ENCODE measurements at regions not wholly inside any gene's neighbourhood (a gene's known extent, or its start where the extent isn't known, plus 50 kb on each side); places are given as distances from the start of the nearest gene placed in this dataset.

GRCh38 chr5:2657151-2657550, 94.3 kb downstream of the IRX2 start:
- Histone ChIP-seq H2AFZ (ENCODE audit: low read depth, low read length) (no peak overlapping the region), H3K4me1 (ENCODE audit: control insufficient read depth, extremely low read depth, insufficient read depth, low read length) (no peaks in the 10 kb centered on the region), H3K27ac (ENCODE audit: insufficient read depth, low read depth, low read length) (no peak overlapping the region), H3K9me3 (replicated peaks; ENCODE audit: control insufficient read depth, insufficient read depth, low read length) (peaks cover 3% of the 10 kb centered on the region), H3K4me2 (ENCODE audit: insufficient read depth, low read length) (no peak overlapping the region), H3K27me3 (ENCODE audit: control insufficient read depth in 2 of 2, insufficient read depth in 2 of 2, low read length in 2 of 2) (no peaks in the 10 kb centered on the region), H3K9ac (replicated peaks; ENCODE audit: extremely low read depth, insufficient read depth, low read length) (no peak overlapping the region), H3K79me2 (ENCODE audit: control insufficient read depth, insufficient read depth, low read length) (no peaks in the 10 kb centered on the region), H3K9me1 (replicated peaks; ENCODE audit: control insufficient read depth, extremely low read depth, insufficient read depth, low read length) (no peaks in the 10 kb centered on the region), H4K20me1 (replicated peaks; ENCODE audit: control insufficient read depth, extremely low read depth, insufficient read depth, low read length) (no peaks in the 10 kb centered on the region), H3K36me3 (ENCODE audit: control insufficient read depth in 2 of 2, extremely low read depth in 1 of 2, insufficient read depth in 2 of 2, low read length in 2 of 2) (no peaks in the 10 kb centered on the region), H3K4me3 (replicated peaks in 1 of 3; ENCODE audit: insufficient read depth in 1 of 3, low read depth in 1 of 3, low read length in 3 of 3) (no peak overlapping the region)
- dilution Hi-C loops (cut with MboI; ENCODE audit: extremely low pct_ligation_motif_present, low sequenced_read_pairs) = no loop called here
- POLR2A ChIA-PET = no interaction called here
- BruUV-seq (replicated peaks) = no TSS peak
- CTCF ChIA-PET = no interaction called here
- TF ChIP-seq GATA2 (IDR thresholded peaks at IDR 0.05; ENCODE audit: insufficient read depth, insufficient read length, low read depth, low read length) (no peak), MAX (IDR thresholded peaks at IDR 0.05; ENCODE audit: insufficient read depth, insufficient read length) (no peak), POLR2AphosphoS5 (IDR thresholded peaks at IDR 0.05; ENCODE audit: insufficient read depth, low read depth, low read length) (no peak), MYC (IDR thresholded peaks at IDR 0.05; ENCODE audit: low read depth, low read length) (no peak), CTCF (IDR thresholded peaks at IDR 0.05; ENCODE audit: extremely low read depth in 1 of 2, insufficient read depth in 1 of 2, low read depth in 1 of 2, low read length in 2 of 2) (no peak), EZH2 (IDR thresholded peaks at IDR 0.05; ENCODE audit: borderline replicate concordance, low read depth, low read length, severe bottlenecking) (no peak), POLR2A (IDR thresholded peaks at IDR 0.05; ENCODE audit: low read depth, low read length) (no peak), FOS (IDR thresholded peaks at IDR 0.05; ENCODE audit: borderline replicate concordance, insufficient read depth, low read length) (no peak), JUN (IDR thresholded peaks at IDR 0.05; ENCODE audit: borderline replicate concordance, insufficient read depth, insufficient read length, low read depth) (no peak)
- FAIRE-seq (no peak), DNase-seq (ENCODE audit: low read depth, low spot score) (no peak)
- intact Hi-C loops (cut with micrococcal nuclease) = no loop called here

All from endothelial cell of umbilical vein (primary cell).